ENCODE measurements at regions not wholly inside any gene's neighbourhood (a gene's known extent, or its start where the extent isn't known, plus 50 kb on each side); places are given as distances from the start of the nearest gene placed in this dataset.
A peak's percentile ranks its signal among the peaks of the same experiment; 100 is the strongest.

GRCh38 chr10:104576611-104577010 lies 64.5 kb upstream of the SORCS3 start:
- no peak for DNase-seq (ENCODE audit: low read depth)

- no peak for DNase-seq (ENCODE audit: low read depth)
Observed at GRCh38 chr10:104577163-104577562, 63.9 kb upstream of the SORCS3 start.

- no peak for DNase-seq (ENCODE audit: low read depth)
Observed at GRCh38 chr10:104577861-104578521, 63.1 kb upstream of the SORCS3 start.

- no peak for DNase-seq (ENCODE audit: low read depth)
Observed at GRCh38 chr10:104578671-104579070, 62.4 kb upstream of the SORCS3 start.

- no peak for DNase-seq (ENCODE audit: low read depth)
Observed at GRCh38 chr10:104579136-104579535, 62.0 kb upstream of the SORCS3 start.

GRCh38 chr10:104580321-104580720 lies 60.8 kb upstream of the SORCS3 start:
- DNase-seq (ENCODE audit: low read depth): peak; percentile 10

GRCh38 chr10:104580774-104581675 lies 60.1 kb upstream of the SORCS3 start:
- peak; percentile 20 for DNase-seq (ENCODE audit: low read depth)

- peak; percentile 11 for DNase-seq (ENCODE audit: low read depth)
Observed at GRCh38 chr10:104581884-104582601, 59.0 kb upstream of the SORCS3 start.

GRCh38 chr10:104582602-104582951 lies 58.5 kb upstream of the SORCS3 start:
- DNase-seq (ENCODE audit: low read depth): no peak

- DNase-seq (ENCODE audit: low read depth): no peak
Observed at GRCh38 chr10:104582966-104583365, 58.1 kb upstream of the SORCS3 start.

GRCh38 chr10:104584541-104584940 lies 56.5 kb upstream of the SORCS3 start:
- DNase-seq (ENCODE audit: low read depth): no peak

- no peak for DNase-seq (ENCODE audit: low read depth)
Observed at GRCh38 chr10:104587751-104588150, 53.3 kb upstream of the SORCS3 start.

GRCh38 chr10:104589431-104589830 lies 51.7 kb upstream of the SORCS3 start:
- DNase-seq (ENCODE audit: low read depth): no peak

GRCh38 chr10:104589871-104590270 lies 51.2 kb upstream of the SORCS3 start:
- no peak for DNase-seq (ENCODE audit: low read depth)

All from GM04504 (cell line).